EL (cell line): ENCODE measurements at regions not wholly inside any gene's neighbourhood (a gene's known extent, or its start where the extent isn't known, plus 50 kb on each side); places are given as distances from the start of the nearest gene placed in this dataset.
"Not testable (repeated sequence)": the region's sequence is repeated elsewhere in the genome, so short reads cannot be mapped to it uniquely, and the experiment has no call there.

ENCODE experiments used
- DNase-seq: peaks from one replicate; pipeline ENCODE4 v3.0.0-alpha.2; 2016

DNA sequence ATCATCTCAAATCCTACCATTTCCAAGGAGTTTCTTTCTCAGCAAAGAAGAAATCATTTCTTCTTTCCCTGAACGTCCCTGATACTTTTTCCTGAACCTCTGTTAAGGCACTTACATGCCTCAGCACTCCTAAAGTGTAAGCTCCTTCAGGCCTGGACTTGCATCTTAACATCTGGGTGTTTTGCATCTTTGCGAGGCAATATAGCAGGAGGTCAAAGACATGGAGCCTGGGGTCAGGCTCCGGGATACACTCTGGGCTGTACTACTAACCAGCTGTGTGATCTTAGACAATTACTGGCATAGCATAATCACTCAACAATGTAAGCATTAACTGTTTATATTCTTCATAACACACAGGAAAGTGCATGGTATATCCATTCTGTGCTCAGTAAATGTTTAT is 275.5 kb upstream of the BOD1L1 start:
- DNase-seq = no peak

DNA sequence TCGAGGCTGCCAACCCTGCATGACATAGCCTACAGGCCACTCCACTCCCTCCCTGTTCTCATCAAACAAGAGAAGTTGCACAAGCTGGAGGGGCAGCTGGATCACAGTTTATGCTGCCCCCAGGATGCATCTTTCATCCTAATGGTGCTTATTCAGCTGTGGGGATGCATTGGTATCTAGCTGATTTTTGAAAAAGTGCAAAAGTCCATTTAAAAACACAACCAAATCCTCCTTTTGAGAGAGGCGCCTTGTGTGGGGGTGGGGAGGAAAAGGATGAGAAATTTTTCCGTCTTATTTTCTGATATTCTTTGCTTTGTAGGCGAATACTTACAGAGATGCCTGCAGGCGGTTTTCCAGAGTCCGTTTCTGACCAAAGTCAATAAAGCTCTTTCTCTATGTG is 276.4 kb upstream of the BOD1L1 start:
- no peak for DNase-seq

DNA sequence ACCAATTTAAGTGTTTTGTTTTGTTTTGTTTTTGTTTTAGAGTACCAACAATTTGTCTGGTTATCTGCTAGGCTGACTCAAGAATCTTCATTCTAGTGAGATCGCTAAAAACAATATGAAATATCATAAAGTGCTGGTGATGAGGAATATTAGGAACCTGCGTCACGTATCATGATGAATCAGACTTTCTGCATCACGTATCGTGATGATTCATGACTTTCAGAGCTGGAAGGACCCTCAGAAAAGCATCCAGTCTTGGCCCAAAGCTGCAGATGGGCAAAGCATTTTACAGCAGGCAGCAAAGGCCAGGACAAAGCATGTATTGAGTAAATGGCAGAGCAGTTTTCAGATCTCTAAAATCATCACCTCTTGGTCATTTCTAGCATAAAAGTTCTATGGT is 278.0 kb upstream of the BOD1L1 start:
- peak; percentile 91 for DNase-seq

DNA sequence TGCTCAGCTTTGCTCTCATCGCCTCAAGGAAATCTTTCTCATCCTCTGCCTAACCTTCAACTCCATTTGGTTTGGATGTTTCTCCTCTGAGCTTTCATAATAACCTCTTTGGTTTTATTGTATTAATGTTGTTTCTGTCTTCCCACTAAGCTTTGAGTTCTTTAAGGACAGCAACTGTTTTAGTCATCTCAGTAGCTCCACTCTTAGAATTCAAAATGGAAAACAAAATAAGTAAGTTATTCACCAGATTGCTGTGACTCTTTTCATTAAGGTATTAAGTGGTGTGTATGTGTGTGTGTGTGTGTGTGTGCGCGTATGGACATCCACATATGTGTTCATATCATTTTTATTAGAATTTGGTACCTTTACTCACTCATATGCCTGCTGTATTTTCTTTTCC is 279.2 kb upstream of the BOD1L1 start:
- no peak for DNase-seq

DNA sequence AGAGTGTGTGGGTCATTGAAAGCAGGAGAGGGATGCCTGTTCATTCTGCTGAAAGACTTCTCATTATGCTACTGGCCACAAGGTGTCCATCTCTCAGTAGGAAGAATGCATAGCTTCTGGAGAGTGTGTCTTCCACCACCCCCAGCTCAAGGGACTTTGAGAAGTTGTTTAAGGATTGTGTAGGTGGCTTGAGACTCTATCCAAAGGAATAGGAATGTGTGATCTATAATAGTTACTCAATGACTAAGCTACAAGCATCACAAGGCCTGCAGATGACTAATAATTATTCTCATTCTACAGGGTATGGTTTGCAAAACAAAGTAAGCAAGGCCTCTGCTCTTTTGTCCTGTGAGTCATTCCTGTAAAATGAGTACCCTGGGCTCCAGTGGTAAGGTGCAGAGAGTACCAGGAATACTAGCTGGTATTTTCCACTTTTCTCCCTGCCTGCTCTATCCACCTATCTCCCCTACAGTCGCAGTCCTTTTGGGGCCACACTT is 279.8 kb upstream of the BOD1L1 start:
- peak; percentile 97 for DNase-seq

DNA sequence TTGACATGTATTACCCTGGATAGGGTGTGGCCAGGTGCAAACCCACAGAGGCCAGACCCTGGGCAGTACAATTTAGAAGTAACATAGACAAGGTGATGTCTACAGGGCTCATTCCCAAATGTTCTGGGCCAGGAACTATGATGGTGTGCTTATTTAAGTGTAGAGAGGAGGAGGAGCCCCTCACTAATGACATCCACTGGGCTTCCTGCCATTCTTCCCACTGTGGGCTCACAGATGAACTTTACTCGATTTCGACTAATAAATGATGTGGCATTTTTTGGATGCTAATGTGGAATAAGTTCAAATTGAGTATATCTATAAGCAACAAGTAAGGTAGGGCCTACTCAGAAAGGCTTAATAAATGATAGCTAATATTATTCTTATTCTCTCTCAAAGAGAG is 280.9 kb upstream of the BOD1L1 start:
- no peak for DNase-seq

DNA sequence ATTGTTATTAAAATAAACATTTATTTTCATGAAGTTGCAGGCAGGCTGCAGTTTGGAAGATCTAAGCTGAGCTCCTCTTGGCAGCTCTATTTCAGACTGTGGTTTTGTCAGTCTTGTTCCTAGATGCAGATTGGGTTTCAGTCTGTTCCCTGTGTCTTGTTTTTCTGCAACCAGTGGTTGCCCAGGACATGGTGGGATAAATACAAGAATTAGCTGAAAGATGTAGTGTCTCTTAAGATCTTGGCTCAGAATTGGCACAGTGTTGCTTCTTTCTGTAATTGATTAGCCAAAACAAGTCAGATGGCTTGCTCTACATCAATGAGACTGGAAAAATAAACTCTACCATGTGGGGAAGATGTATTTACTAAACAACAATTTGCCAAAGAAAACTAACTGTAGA is 283.0 kb upstream of the BOD1L1 start:
- DNase-seq = no peak

DNA sequence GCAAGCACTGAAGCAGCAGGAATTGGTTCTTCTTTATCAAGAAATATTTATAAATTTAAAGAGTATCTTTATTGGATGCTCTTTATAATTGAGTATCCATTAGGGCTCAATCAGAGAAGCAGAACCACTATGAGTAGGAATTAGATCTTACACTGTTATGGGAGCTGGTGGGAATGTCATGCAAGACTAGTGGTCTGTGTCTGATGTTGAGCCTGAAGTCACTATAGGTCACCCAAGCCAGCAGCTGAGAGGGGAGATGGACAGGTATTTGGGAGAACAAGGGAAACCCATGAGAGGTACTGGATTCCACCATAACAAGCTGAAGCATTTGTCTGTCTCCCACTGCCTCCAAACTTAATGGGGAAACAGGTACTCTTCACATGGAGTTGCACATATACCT is 283.7 kb upstream of the BOD1L1 start:
- no peak for DNase-seq

DNA sequence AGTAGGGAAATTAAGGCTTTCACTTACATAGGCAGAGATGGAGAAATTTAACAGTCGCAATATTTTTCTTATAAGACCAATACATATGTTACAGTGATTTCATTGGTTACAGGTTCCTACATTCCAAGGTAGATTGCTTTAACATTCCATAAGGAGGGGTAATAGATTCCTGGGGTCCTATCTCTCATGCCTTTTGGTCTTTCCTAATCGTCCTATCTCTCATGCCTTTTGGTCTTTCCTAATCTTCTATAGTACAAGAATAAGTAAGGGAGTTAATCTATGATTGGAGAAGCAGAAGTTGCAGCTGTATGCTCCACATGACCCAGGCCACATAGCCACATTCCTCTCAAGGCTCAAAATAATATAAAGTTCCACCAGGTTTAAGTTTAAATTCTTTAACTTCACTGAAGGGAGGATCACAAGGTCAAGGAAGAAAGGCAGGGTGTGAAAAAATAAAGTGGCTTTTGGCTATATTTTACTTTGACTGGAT is 285.0 kb upstream of the BOD1L1 start:
- no peak for DNase-seq

DNA sequence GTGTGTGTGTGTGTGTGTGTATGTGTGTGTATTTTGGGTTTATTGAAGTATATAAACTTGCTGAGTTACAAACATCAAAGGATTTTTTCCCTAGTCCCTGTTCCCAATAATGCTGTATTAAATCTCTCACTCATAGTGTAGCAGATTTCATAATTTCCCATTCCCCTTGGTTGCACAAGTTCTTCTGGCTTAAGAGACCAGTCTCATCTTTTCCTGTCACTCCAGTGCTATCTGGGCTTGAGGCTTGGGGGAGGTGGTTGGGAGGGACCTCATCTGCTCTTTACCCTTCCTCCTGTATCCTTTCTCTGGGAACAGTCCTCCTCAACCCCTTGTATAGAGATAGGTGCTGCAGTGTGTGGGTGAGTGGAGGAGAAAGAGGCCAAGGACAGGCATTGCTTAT is 285.4 kb upstream of the BOD1L1 start:
- no peak for DNase-seq

DNA sequence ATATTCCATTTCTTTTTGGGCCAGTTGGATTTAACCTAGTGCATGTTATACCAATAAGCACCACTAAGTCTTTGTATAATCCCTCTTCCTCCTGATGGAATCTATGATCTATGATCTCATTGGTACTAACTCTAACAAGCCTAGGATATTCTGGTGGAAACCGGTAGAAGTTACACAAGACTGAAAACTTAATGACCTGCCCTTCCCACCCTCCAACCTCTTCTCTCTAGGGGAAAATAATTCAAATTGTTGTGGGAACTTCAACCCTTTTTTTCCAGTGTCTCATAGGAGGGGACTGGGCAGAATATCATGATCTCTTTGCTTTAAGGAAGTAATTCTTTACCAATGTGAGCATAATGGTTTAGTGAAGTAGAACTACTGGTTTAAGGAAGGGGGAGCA is 289.5 kb upstream of the BOD1L1 start:
- peak; percentile 76 for DNase-seq

DNA sequence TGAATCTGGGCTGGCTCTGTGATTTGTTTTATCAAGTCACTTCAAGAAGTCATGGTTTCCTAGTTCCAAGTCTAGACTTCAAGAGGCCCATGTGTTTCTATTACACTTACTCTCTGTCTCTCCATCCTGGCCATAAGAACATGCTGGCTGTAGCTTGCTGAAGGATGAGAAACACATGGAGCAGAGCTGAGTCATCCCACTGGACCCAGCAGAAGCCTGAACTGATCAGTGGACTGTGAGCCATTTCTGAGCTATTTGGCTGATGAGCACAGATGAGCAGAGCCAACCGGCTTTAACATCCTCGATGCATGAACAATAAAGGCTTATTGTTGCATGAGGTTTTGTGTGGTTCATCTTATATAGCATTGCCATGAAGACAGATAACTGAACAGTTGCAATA is 290.6 kb upstream of the BOD1L1 start:
- DNase-seq = peak; percentile 97

DNA sequence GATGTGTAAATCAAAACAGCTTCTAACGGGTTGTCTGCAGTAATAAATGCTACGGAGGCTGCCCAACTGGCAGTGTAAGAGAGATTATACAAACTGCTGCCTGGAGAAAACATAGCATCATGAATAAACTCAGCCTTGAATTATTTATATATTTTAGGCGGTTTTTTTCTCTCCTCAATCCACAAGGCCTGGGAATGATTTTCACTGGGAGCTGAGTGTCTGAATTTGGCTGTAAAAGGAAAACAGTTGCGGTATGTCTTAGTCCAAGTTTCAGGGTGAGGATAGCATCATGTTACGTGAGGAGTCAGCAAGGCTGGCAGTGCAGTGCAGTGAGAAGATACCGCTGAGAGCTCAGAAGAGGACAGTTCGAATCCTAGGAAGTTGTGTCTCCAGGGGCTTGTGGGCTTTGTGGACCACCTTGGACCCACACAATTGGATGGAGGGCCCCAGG is 291.5 kb upstream of the BOD1L1 start:
- peak; percentile 82 for DNase-seq

DNA sequence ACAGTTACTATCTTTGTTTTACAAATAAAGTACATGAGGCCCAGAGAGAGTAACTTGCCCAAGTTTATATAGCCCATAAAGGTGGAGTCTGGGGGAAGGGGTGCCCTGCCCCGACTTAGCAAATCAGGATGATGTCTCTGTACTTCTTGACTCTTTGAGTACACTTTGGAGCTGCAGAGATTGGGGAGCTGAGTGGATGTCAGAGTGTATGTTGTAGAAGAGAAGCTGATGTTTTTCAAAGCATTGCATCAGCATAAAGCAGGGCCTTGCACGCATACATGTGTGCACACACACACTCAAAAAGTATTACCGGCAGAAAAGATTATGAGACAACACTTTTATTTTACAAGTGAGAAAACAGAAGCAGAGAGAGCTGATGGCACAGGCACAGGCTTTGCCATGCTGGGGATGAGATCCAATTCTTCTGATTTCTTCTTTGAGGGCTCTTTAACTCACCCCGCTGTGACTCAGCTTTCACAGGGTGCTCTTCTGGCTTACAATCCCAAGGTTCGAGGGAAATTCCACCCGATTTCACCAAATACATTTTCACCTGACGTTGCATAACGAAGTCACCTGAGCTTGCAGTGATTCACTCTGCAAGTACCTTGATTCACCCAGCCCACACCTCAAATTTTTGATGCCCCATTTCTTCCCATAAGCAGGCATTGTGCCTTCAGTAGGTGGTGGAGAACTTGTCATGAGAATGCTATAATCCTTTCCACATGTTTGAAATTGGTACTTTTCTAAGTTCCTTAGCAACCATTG is 292.8 kb upstream of the BOD1L1 start:
- DNase-seq = peak; percentile 51

DNA sequence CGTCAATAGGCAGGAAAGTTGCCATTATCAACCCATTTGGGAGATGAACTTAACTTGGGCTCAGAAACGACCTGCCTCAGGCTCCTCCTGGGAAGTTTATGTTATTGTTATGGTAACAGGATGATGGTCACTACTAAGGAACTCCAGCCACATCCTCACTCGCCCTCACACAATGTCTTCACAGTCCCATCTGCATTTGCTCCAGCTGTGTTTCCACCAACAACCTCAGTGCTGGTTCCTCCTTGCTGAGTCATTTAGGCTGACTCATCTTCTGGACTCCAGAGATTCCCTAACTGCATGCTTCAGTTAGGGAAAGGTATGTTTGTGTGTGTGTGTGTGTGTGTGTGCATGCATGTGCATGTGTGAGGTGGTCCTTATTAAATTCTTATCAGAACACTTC is 293.4 kb upstream of the BOD1L1 start:
- peak; percentile 100 for DNase-seq

DNA sequence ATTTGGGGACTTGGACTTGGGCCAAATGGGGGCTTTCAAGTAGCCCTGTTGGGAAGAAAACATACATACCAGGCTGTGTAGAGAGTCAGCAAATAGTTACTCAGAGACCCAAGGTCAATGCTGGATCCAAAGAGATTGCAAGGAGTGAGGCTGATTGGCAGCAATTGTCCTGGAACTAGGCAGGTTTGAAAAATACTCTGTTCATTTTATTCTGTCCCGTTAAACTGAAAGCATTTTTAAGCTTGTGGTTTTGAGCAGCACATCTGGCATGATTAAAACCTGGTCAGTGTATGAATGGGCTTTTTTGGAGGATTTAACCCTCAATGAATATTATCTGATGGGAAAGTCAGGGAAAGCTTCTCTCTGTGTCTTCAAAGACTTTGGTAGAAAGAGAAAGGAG is 294.3 kb upstream of the BOD1L1 start:
- DNase-seq = peak; percentile 43

DNA sequence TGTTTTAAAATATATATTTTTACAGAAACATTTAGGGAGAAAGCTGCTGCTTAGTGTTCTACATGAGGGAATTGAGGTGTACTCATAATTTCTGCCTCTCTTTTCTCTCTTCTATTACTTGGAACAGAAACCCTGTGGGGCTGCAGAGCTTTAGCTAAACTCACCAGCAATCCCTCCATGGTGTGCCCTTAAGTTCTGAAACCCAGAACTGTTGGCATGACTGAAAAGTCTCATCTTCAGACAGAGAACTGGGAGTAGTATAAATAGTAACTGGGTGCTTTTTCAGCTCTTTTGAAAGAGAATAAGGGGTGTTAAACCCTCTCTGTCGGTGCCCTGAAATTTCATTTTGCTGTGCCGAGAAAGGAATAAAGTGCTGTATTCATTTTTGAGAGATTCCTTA is 294.9 kb upstream of the BOD1L1 start:
- DNase-seq = no peak

DNA sequence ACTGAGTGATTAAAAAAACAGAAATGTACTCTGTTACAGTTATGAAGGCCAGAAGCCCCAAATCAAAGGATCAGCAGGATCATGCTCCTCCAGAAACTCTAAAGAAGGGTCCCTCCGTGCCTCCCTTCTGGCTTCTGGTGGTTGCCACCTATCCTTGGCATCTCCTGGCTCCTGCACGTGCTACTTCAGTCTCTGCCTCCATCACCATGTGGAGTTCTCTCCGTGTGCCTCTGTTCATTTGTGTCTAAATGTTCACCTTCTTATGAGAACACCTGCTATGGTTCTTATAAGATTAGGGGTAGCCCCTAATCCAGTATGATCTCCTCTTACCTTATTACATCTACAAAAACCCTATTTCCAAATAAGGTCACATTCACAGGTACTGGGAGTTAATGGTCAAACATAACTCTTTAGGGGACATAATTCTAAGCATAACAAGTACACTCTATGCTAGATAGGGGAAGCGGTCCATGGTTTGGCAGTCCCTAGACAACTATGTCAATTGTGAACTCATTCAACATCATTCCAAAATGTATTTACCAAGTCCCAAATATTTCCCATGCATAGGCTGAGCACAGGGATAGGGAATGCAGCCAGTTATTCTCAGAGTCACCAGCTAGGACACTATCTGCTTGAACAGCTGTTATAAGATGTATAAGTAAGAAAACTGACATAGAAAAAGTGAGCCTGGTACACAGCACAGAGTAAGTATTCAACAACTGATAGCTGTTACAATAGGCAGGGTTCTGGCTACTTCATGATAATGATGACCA is 295.5 kb upstream of the BOD1L1 start:
- DNase-seq = no peak

DNA sequence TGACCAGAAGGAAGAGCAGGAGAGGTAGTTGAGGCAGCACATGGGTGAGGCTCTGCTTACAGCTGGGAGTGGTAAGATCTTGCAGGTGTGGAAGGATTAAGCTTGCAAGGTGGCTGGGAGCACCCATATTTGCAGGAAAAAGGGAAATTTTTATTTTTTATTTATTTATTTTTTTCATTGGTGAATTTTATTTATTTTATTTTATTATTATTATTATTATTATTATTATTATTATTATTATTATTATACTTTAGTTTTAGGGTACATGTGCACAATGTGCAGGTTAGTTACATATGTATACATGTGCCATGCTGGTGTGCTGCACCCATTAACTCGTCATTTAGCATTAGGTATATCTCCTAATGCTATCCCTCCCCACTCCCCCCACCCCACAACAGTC is 297.4 kb upstream of the BOD1L1 start:
- not testable (repeated sequence) for DNase-seq

DNA sequence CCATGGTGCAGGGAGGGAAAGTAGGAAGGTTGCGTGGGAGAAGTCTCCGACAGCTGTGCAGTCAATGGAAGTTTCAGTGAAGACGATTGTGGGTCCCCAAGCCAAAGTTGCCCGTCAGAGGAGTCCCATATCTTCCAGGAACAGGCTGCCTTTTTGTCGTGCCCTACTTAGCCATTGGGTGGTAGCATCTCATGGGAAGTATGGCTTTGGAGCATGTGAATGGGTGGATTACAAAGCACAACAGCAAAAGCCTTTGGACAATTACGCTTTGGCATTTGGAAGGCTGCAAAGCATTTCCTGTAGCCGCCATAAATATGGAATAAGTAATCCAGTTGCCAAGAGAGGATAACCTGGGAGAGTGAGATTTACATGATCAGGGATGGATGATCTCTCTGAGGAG is 300.7 kb upstream of the BOD1L1 start:
- DNase-seq = no peak

DNA sequence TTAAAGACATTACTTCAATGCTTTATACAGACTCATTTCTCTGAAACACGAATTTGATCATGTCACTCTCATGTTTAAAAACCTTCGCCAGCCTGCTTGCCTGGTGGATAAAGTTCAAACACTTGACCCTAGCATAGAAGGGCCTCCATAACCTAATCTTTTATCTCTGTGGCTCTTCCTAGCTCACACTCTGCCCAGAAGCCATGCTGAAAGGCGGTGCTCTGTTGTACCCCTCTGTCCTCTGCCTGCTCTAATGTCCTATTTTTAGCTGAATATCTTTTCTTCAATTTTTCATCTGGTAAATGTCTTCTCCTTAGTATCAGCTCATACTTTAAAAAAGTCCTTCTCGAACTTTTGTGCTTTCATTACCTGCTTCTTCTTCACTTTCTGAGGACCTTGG is 302.6 kb upstream of the BOD1L1 start:
- DNase-seq = no peak

DNA sequence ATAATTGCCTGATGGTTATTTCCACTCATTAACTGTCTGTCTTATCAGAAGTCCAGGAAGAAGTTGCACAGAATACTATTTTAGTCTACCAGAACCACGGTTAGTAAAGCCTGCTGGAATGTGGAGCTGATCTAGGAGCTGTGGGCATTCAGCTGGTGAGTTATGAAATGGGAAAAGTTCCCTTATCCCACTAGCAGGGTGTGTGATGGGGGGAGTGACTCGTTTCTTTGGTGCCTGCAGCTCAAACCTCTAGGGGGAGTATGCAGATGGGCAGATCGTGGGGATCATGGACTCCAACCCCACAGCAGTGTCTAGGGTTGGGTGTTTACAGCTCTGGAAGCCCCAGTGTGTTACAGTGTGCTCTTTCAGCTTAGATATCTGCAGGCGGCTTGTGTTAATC is 305.7 kb upstream of the BOD1L1 start:
- DNase-seq = peak; percentile 51

DNA sequence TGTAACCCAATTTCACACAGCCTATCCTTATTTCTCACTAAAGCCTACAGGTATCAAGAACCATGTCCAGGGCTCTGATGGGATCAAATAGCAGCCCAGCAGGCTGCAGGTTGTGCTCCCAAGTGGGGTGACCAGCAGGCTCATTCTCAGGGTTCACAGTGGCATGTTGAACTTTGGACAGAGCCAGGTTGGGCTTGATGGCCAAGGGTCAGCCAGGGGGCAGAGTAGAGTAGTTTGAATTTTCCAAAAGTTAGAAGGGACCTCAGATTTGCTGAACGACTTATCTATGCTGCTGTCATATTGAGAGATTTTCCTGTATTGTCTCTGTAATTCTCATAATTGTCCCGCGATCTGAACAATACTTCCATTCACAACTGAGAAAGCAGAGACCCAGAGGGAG is 310.8 kb upstream of the BOD1L1 start:
- DNase-seq = no peak

DNA sequence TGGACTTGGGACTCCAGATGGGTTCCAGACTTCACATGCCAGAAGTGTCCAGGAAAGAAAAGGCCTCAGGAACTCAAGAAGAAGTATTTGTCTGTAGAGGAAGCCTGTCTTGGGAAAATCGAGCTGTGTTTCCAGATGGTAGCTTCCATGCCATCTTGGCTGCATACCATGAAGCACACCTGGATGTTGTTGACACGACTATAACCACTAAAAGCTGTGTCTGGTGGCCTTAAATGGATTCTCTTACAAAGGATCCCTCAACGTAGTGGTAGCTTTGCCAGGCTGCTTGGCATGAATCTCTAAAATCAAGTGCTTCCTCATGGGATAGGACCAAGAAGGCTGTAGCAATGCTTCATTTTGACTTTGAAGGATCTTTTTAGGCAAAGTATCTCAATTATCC is 313.4 kb upstream of the BOD1L1 start:
- DNase-seq = no peak
